ENCODE measurements at regions not wholly inside any gene's neighbourhood (a gene's known extent, or its start where the extent isn't known, plus 50 kb on each side); places are given as distances from the start of the nearest gene placed in this dataset.
A peak's percentile ranks its signal among the peaks of the same experiment; 100 is the strongest.

DNA sequence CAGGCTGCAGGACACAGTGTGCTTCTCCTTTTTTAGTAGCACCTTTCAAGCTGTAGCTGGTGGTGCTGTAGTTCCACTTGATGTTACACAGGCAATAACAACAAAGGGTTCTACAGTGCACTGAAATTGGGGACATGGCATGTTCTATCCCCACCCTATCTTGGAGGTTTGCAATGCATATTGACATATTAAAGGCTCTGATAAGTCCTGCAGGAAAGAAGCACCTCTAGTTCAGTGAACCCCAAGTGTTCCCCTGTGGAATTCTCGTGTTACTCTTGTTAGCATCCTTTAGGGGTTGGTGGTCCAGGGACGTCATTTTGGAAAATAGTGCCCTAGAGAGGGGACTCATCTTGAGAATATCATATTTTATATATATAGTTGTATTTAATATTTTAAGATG, 337.6 kb downstream of the DHX35 start:
- H3K27ac ChIP-seq (ENCODE audit: low read depth, low read length), result no peak overlapping the region
- peaks cover 0 to 1% of the 10 kb centered on the region in 2 donors for H3K27me3 Mint-ChIP-seq
- no peaks in the 10 kb centered on the region for H3K27me3 ChIP-seq (ENCODE audit: insufficient read depth, low read length, poor library complexity, severe bottlenecking)
- H3K9me3 Mint-ChIP-seq, result no peaks in the 10 kb centered on the region
- CTCF ChIA-PET, result no interaction called here
- DNase-seq, result no peak
- no peaks in the 10 kb centered on the region for H3K36me3 ChIP-seq (ENCODE audit: insufficient read depth, low read length)
- H3K9me3 ChIP-seq (ENCODE audit: low read length), result no peaks in the 10 kb centered on the region
- no peaks in the 10 kb centered on the region for H3K4me1 Mint-ChIP-seq
- H3K27ac Mint-ChIP-seq, result no peak overlapping the region
- no peaks in the 10 kb centered on the region for H3K4me1 ChIP-seq (ENCODE audit: insufficient read depth, low read length)
- POLR2A ChIA-PET, result no interaction called here
- H3K4me3 Mint-ChIP-seq, result no peak overlapping the region
- H3K4me3 ChIP-seq (ENCODE audit: low read length), result no peak overlapping the region
- H3K36me3 Mint-ChIP-seq, result no peaks in the 10 kb centered on the region

DNA sequence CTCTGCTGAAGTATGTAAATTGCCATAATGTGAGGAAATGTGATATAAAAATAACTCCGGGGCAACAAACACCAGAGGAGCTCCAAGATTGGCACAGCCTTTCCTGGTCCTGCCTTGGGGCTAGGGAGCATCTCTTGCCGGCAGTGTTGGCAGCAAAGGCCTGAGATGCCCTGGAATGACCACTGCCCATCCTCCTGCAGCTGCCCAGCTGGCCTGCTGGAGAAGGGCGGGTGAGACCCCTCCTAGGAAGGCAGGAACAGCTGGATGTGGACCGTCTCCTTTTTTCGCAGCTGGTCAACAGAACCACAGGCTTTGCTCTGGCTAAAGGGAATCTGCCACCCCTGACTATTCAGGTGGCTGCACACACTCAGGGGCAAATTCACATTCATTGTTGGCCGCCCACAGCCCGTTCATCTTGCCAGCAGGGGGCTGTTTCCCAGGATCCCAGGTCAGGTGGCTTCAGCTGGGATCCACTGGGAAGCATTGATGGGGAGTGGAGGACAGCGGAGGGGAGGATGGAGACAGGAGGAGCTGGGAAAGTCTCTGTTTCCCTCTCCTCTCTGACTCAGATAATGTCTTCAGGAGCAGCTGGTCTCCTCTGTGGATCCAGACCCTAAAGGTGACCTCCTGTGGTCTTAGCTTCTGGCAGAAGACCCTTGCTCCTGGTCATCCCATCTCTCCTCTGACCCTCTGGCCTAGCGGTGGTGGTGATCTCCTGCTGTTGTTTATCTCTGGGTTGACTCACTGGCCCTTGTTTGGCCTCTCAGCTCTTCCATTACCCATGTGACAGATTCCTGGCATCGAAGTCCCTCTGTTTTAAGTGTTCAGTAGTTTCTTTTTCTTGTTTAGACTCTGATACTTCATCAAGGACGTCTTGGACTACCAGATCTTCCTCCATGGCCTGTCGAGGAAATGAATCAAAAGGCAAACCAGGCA, 336.7 kb downstream of the DHX35 start:
- Mint-ChIP-seq H3K27ac (no peak overlapping the region), H3K9me3 (no peaks in the 10 kb centered on the region), H3K4me3 (no peak overlapping the region), H3K27me3 (peaks cover 0 to 1% of the 10 kb centered on the region in 2 donors), H3K36me3 (no peaks in the 10 kb centered on the region), H3K4me1 (no peaks in the 10 kb centered on the region)
- Histone ChIP-seq H3K4me3 (ENCODE audit: low read length) (no peak overlapping the region), H3K9me3 (ENCODE audit: low read length) (no peaks in the 10 kb centered on the region), H3K27me3 (ENCODE audit: insufficient read depth, low read length, poor library complexity, severe bottlenecking) (no peaks in the 10 kb centered on the region), H3K36me3 (ENCODE audit: insufficient read depth, low read length) (no peaks in the 10 kb centered on the region), H3K4me1 (ENCODE audit: insufficient read depth, low read length) (no peaks in the 10 kb centered on the region), H3K27ac (ENCODE audit: low read depth, low read length) (no peak overlapping the region)
- POLR2A ChIA-PET, result no interaction called here
- DNase-seq, result no peak
- CTCF ChIA-PET, result no interaction called here

DNA sequence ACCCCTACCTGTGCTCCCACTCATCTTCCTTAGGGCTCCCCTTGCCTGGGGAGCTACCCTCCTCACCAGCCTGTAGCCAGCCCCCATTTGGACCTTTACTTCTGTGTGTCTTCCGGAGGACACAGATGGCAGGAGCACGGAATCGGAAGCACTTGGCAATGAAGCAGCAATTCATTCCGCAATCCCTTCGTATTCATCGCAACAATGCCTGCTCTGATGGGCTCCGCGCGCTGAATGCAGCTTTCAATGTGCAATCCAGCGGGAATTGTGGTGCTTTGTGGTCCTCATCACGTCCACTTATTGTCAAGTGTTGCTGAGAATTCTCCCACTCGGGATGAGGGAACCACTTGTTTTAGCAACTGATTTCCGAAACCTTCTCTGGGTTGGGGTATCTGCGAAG, 336.0 kb downstream of the DHX35 start:
- Mint-ChIP-seq H3K9me3 (no peaks in the 10 kb centered on the region), H3K36me3 (no peaks in the 10 kb centered on the region), H3K4me1 (no peaks in the 10 kb centered on the region), H3K27ac (no peak overlapping the region), H3K4me3 (no peak overlapping the region), H3K27me3 (peaks cover 0 to 1% of the 10 kb centered on the region in 2 donors)
- CTCF ChIA-PET, result no interaction called here
- Histone ChIP-seq H3K27me3 (ENCODE audit: insufficient read depth, low read length, poor library complexity, severe bottlenecking) (no peaks in the 10 kb centered on the region), H3K4me3 (ENCODE audit: low read length) (no peak overlapping the region), H3K4me1 (ENCODE audit: insufficient read depth, low read length) (no peaks in the 10 kb centered on the region), H3K27ac (ENCODE audit: low read depth, low read length) (no peak overlapping the region), H3K36me3 (ENCODE audit: insufficient read depth, low read length) (no peaks in the 10 kb centered on the region), H3K9me3 (ENCODE audit: low read length) (no peaks in the 10 kb centered on the region)
- POLR2A ChIA-PET, result no interaction called here
- no peak for DNase-seq

DNA sequence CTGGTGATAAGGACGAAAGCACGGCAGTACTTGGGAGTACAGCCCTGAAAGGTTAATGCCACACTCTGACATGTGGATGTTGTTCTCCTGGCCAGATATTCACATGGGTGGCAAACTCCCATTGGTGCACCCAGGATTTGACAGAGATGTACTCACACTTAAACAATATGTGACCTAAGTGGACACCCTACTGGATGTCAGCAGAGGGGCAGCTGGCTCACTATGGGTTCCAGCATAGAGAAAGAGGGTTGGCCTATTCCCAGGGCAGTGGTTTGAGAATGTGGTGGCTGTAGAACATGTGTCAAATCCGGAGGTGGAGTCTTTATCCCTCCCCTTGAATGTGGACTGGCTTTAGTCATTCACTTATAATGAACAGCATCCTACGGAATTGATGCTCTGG, 333.2 kb downstream of the DHX35 start:
- H3K4me3 Mint-ChIP-seq, result no peak overlapping the region
- peaks cover 4 to 6% of the 10 kb centered on the region in 2 donors for H3K27me3 Mint-ChIP-seq
- no peaks in the 10 kb centered on the region for H3K36me3 Mint-ChIP-seq
- H3K36me3 ChIP-seq (ENCODE audit: insufficient read depth, low read length), result no peaks in the 10 kb centered on the region
- ChIA-PET CTCF (no interaction called here), POLR2A (no interaction called here)
- no peaks in the 10 kb centered on the region for H3K27me3 ChIP-seq (ENCODE audit: insufficient read depth, low read length, poor library complexity, severe bottlenecking)
- H3K27ac ChIP-seq (ENCODE audit: low read depth, low read length), result no peak overlapping the region
- H3K4me1 Mint-ChIP-seq, result no peaks in the 10 kb centered on the region
- no peaks in the 10 kb centered on the region for H3K4me1 ChIP-seq (ENCODE audit: insufficient read depth, low read length)
- H3K9me3 Mint-ChIP-seq, result no peaks in the 10 kb centered on the region
- H3K27ac Mint-ChIP-seq, result no peak overlapping the region
- H3K9me3 ChIP-seq (ENCODE audit: low read length), result no peaks in the 10 kb centered on the region
- H3K4me3 ChIP-seq (ENCODE audit: low read length), result no peak overlapping the region
- DNase-seq, result no peak

DNA sequence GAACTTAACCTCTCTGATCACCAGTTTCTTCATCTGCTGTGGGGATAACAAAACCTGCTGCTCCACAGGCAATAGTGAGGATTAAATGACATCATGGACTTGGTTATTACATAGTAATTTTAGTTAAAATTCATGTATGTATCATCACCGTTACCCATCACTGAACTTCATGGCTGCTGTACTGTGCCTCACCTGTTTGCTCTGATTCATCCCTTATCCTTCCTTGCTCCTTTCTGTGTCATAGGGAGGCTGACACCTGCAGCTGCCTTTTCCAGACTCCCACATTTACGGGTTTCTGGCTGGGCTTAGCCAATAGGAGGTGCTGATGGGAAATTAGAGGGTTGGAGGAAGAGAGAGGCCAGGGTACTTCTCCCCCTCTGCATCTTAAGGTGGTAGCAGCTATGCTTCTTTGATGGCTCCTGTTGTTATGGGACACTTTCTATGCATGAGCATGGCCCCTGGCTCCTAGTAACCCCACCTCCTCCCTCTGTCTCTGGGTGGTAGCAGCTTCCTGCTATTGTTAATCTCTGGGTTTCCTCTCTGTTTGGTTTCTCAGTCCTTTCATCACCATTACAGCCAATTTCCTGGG, 332.1 kb downstream of the DHX35 start:
- peaks cover 4 to 6% of the 10 kb centered on the region in 2 donors for H3K27me3 Mint-ChIP-seq
- Histone ChIP-seq H3K4me3 (ENCODE audit: low read length) (no peak overlapping the region), H3K27me3 (ENCODE audit: insufficient read depth, low read length, poor library complexity, severe bottlenecking) (no peaks in the 10 kb centered on the region), H3K4me1 (ENCODE audit: insufficient read depth, low read length) (no peaks in the 10 kb centered on the region), H3K9me3 (ENCODE audit: low read length) (no peaks in the 10 kb centered on the region), H3K27ac (ENCODE audit: low read depth, low read length) (no peak overlapping the region), H3K36me3 (ENCODE audit: insufficient read depth, low read length) (no peaks in the 10 kb centered on the region)
- ChIA-PET POLR2A (no interaction called here), CTCF (no interaction called here)
- peaks cover 0 to 1% (median 0%) of the 10 kb centered on the region in 3 donors for H3K36me3 Mint-ChIP-seq
- H3K9me3 Mint-ChIP-seq, result no peaks in the 10 kb centered on the region
- DNase-seq, result no peak
- no peaks in the 10 kb centered on the region for H3K4me1 Mint-ChIP-seq
- H3K27ac Mint-ChIP-seq, result peak overlapping the region in 1 of 8 donors; percentile 47
- H3K4me3 Mint-ChIP-seq, result no peak overlapping the region

DNA sequence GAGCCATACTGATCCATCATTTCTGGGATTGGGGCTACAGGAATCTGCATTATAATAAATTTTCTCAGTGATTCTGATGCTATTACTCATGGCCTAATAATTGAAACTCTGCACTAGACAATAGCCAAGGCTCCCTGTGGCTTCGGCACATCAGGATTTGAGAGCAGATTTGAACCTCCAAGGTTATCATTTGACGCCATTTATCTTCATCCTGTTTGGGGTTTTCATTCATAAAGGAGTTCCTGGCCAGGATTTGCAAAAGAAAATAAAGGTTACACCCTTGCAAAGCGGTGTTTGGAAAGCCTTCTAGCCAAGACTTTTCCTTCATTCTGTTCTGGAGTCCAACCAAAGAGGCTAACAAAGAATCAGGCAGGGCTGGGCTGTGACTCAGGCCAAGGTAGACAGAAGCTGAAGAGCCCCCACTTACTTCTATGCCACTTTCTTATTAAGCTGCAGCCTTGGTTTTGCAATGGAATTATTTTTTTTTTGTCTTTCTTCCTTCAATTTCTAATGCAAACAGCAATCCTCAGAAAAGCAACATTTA, 330.1 kb downstream of the DHX35 start:
- no peaks in the 10 kb centered on the region for H3K4me1 Mint-ChIP-seq
- no peak overlapping the region for H3K4me3 ChIP-seq (ENCODE audit: low read length)
- no peak overlapping the region for H3K27ac ChIP-seq (ENCODE audit: low read depth, low read length)
- no peak for DNase-seq
- H3K9me3 ChIP-seq (ENCODE audit: low read length), result no peaks in the 10 kb centered on the region
- H3K27me3 ChIP-seq (ENCODE audit: insufficient read depth, low read length, poor library complexity, severe bottlenecking), result no peaks in the 10 kb centered on the region
- peaks cover 0 to 1% (median 0%) of the 10 kb centered on the region in 3 donors for H3K36me3 Mint-ChIP-seq
- CTCF ChIA-PET, result interaction anchor here (1.2 kb wide), 1 partner anchor 11 kb away, joined by 4 read pairs; no protein-coding TSS in a partner anchor
- no peaks in the 10 kb centered on the region for H3K36me3 ChIP-seq (ENCODE audit: insufficient read depth, low read length)
- POLR2A ChIA-PET, result no interaction called here
- H3K27ac Mint-ChIP-seq, result no peak overlapping the region
- H3K9me3 Mint-ChIP-seq, result peaks cover 0 to 2% (median 0%) of the 10 kb centered on the region in 5 donors
- peaks cover 4 to 5% of the 10 kb centered on the region in 2 donors for H3K27me3 Mint-ChIP-seq
- H3K4me3 Mint-ChIP-seq, result no peak overlapping the region
- no peaks in the 10 kb centered on the region for H3K4me1 ChIP-seq (ENCODE audit: insufficient read depth, low read length)

DNA sequence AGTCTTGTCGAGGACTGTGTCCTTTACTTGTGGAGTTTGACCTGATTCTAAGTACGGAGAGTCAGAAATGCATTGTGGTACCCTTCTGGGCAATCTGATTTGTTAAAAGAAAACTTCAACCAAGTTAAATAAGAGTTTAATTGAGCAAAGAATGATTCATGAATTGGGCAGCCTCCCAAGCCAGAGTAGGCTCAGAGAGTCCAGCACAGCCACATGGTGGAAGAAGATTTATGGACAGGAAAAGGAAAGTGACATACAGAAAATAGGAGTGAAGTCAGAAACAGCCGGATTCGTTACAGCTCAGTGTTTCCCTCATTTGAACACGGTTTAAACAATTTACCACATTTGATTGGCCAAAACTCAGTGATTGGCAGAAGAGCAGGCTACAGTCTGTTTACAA, 329.2 kb downstream of the DHX35 start:
- CTCF ChIA-PET, result no interaction called here
- Mint-ChIP-seq H3K27ac (no peak overlapping the region), H3K27me3 (peaks cover 4 to 7% of the 10 kb centered on the region in 2 donors), H3K36me3 (peaks cover 0 to 1% (median 0%) of the 10 kb centered on the region in 3 donors), H3K4me1 (no peaks in the 10 kb centered on the region), H3K9me3 (peaks cover 0 to 2% (median 0%) of the 10 kb centered on the region in 5 donors), H3K4me3 (no peak overlapping the region)
- H3K27ac ChIP-seq (ENCODE audit: low read depth, low read length), result no peak overlapping the region
- H3K27me3 ChIP-seq (ENCODE audit: insufficient read depth, low read length, poor library complexity, severe bottlenecking), result no peaks in the 10 kb centered on the region
- H3K4me3 ChIP-seq (ENCODE audit: low read length), result no peak overlapping the region
- H3K9me3 ChIP-seq (ENCODE audit: low read length), result no peaks in the 10 kb centered on the region
- no peaks in the 10 kb centered on the region for H3K4me1 ChIP-seq (ENCODE audit: insufficient read depth, low read length)
- H3K36me3 ChIP-seq (ENCODE audit: insufficient read depth, low read length), result no peaks in the 10 kb centered on the region
- DNase-seq, result no peak
- POLR2A ChIA-PET, result no interaction called here

DNA sequence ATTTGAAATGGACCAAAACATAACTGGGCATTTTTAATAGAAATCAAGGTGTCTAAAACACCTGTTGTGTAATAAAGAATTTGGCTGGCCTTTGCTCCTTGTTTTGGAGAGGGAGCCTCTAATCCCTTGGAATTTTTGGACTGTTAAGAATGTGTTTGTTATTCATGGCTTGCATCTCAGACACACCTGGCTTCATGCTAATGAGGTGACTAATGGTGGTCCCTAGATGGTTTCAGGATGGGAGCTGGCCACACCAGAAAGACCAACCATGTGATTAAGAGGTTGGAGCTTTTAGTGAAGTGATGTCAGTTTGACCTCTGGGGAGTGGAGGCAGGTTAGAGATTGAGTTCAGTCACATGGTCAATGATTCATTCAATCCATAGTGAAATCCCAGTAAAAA, 328.4 kb downstream of the DHX35 start:
- Mint-ChIP-seq H3K9me3 (peaks cover 0 to 2% (median 0%) of the 10 kb centered on the region in 5 donors), H3K27me3 (peaks cover 4 to 7% of the 10 kb centered on the region in 2 donors), H3K4me1 (no peaks in the 10 kb centered on the region), H3K4me3 (no peak overlapping the region), H3K36me3 (peaks cover 0 to 1% (median 0%) of the 10 kb centered on the region in 3 donors), H3K27ac (no peak overlapping the region)
- ChIA-PET CTCF (no interaction called here), POLR2A (no interaction called here)
- H3K27ac ChIP-seq (ENCODE audit: low read depth, low read length), result no peak overlapping the region
- H3K27me3 ChIP-seq (ENCODE audit: insufficient read depth, low read length, poor library complexity, severe bottlenecking), result no peaks in the 10 kb centered on the region
- H3K4me3 ChIP-seq (ENCODE audit: low read length), result no peak overlapping the region
- no peaks in the 10 kb centered on the region for H3K4me1 ChIP-seq (ENCODE audit: insufficient read depth, low read length)
- DNase-seq, result no peak
- H3K9me3 ChIP-seq (ENCODE audit: low read length), result no peaks in the 10 kb centered on the region
- no peaks in the 10 kb centered on the region for H3K36me3 ChIP-seq (ENCODE audit: insufficient read depth, low read length)
